PFSK-1 (cell line): ENCODE measurements at regions not wholly inside any gene's neighbourhood (a gene's known extent, or its start where the extent isn't known, plus 50 kb on each side); places are given as distances from the start of the nearest gene placed in this dataset.

Source experiments
- FOXP2 ChIP-seq: optimal IDR thresholded peaks from 2 replicates; pipeline ENCODE3; 2011; ENCODE audit warnings: borderline replicate concordance, control low read depth, inconsistent platforms; ENCODE audit not compliant: insufficient read depth; ENCODE audit errors: extremely low read length, extremely low read depth
- POLR2AphosphoS5 ChIP-seq: IDR thresholded peaks from 2 replicates; pipeline ENCODE4 v1.6.1; 2012; ENCODE audit warnings: low read depth, mild to moderate bottlenecking, control low read depth, low read length, moderate library complexity
- REST ChIP-seq, 2 experiments: IDR thresholded peaks; 2 replicates each; pipeline versions ENCODE4 v1.6.1 to v1.8.0; 2011 to 2012; ENCODE audit warnings: low read depth in 2 of 2, low read length in 2 of 2, control low read depth in 1 of 2, inconsistent platforms in 1 of 2, mild to moderate bottlenecking in 1 of 2, moderate library complexity in 1 of 2; ENCODE audit not compliant: insufficient read depth in 1 of 2
- SIN3A ChIP-seq: IDR thresholded peaks from 2 replicates; pipeline ENCODE4 v1.6.1; 2012; ENCODE audit warnings: mild to moderate bottlenecking, low read length, moderate library complexity, borderline replicate concordance; ENCODE audit not compliant: insufficient read depth
- TAF1 ChIP-seq: IDR thresholded peaks from 2 replicates; pipeline ENCODE4 v1.6.1; 2012; ENCODE audit warnings: low read length, control low read depth, borderline replicate concordance; ENCODE audit not compliant: insufficient read depth

DNA sequence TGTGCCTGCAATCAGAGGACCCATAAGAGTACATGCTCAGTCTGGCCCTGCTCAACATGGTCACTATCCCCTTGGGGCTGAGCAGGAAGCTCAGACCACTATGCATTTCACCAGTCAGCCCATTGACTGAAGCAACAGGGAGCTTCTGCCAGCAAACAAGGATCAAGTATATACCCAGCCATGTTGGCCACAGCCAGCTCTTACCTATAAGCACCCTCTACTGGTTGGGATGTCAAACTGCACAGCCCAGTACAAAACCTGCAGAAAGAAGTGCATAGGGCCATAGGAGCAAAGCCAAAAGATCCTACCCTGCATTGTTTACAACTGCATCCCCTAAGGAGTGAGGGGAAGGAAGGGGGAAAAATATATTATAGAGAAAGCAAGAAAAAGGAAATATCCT, 214.4 kb upstream of the CPEB2 start:
- TF ChIP-seq REST (IDR thresholded peaks at IDR 0.05; ENCODE audit: insufficient read depth in 1 of 2, low read depth in 2 of 2, low read length in 2 of 2) = no peak
- TF ChIP-seq FOXP2 = no peak
- no peak for TF ChIP-seq POLR2AphosphoS5
- no peak for TF ChIP-seq TAF1
- no peak for TF ChIP-seq SIN3A

DNA sequence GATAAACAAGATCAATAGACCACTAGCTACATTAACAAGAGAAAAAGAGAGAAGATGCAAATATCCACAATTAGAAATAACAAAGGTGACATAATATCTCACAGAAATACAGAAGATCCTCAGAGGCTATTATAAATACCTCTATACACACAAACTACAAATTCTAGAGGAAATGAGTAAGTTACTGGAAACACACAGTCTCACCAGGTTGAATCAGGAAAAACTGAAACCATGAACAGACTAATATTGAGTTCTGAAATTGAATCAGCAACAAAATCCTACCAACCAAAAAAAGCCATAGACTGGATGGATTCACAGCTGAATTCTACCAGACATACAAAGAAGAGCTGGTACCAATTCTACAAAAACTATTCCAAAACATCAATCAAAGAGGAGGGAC, 211.8 kb upstream of the CPEB2 start:
- TF ChIP-seq FOXP2 (no peak), POLR2AphosphoS5 (no peak), SIN3A (no peak), TAF1 (no peak)

- TF ChIP-seq REST (IDR thresholded peaks at IDR 0.05; ENCODE audit: insufficient read depth in 1 of 2, low read depth in 2 of 2, low read length in 2 of 2) = no peak
- no peak for TF ChIP-seq POLR2AphosphoS5
- TF ChIP-seq TAF1 = no peak
- no peak for TF ChIP-seq SIN3A
- no peak for TF ChIP-seq FOXP2
These were observed 209.5 kb upstream of the CPEB2 start for GRCh38 chr4:14792702-14793227.

- TF ChIP-seq SIN3A = no peak
These were observed 201.3 kb upstream of the CPEB2 start for GRCh38 chr4:14800977-14801376.

DNA sequence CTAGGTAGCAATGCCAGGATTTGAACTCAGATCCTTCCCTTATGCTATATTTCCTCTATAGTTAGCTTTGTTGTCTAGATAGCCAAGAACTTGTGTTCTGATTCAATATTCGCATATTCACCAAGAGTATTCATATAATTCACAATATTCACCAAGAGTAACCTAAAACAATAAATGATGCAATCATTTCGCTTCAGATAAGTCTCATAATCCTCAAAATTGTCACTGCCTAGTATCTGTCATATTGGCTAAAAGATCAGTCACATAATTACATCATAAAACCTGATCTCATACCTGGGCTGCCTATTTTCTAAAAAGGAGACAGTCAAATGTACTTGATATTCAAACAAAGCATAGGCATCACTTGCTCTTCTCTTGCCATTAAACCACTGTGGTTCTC, 199.7 kb upstream of the CPEB2 start:
- TF ChIP-seq TAF1 (no peak), SIN3A (no peak), POLR2AphosphoS5 (no peak), FOXP2 (no peak), REST (IDR thresholded peaks at IDR 0.05; ENCODE audit: insufficient read depth in 1 of 2, low read depth in 2 of 2, low read length in 2 of 2) (no peak)

DNA sequence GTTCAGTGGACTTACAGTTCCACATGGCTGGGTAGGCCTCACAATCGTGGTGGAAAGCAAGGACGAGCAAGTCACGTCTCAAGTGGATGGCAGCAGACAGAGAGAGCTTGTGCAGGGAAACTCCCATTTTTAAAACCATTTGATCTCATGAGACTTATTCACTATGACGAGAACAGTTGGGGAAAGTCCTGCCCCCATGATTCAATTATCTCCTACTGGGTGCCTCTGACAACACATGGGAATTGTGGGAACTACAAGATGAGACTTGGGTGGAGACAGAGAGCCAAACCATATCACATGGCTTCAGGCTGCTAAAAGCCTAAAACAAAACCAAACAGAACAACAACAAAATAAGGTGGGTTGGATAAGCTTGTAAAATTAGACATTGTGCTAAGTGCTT, 194.4 kb upstream of the CPEB2 start:
- TF ChIP-seq TAF1 (no peak), REST (IDR thresholded peaks at IDR 0.05; ENCODE audit: insufficient read depth in 1 of 2, low read depth in 2 of 2, low read length in 2 of 2) (no peak), POLR2AphosphoS5 (no peak), SIN3A (no peak), FOXP2 (no peak)
